NB4 (cell line): ENCODE measurements at regions not wholly inside any gene's neighbourhood (a gene's known extent, or its start where the extent isn't known, plus 50 kb on each side); places are given as distances from the start of the nearest gene placed in this dataset.

Experiments
- CTCF ChIP-seq: IDR thresholded peaks from one replicate; pipeline ENCODE4 v1.5.1; 2012; ENCODE audit warnings: low read depth, low read length
- POLR2A ChIP-seq: IDR thresholded peaks from 2 replicates; pipeline ENCODE4 v1.6.1; 2011; ENCODE audit warnings: mild to moderate bottlenecking; ENCODE audit not compliant: insufficient read length; ENCODE audit errors: extremely low read depth
- TF ChIP-seq, protein P1 (sequence below): IDR thresholded peaks from 2 replicates; pipeline ENCODE4 v1.6.1; 2011; ENCODE audit warnings: low read depth, low read length

- TF ChIP-seq CTCF (no peak), POLR2A (no peak)
- TF ChIP-seq, protein P1, sequence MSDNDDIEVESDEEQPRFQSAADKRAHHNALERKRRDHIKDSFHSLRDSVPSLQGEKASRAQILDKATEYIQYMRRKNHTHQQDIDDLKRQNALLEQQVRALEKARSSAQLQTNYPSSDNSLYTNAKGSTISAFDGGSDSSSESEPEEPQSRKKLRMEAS: no peak
These were observed 57.5 kb upstream of the NPAS1 start for GRCh38 chr19:46962030-46962570.
